ENCODE measurements at regions not wholly inside any gene's neighbourhood (a gene's known extent, or its start where the extent isn't known, plus 50 kb on each side); places are given as distances from the start of the nearest gene placed in this dataset.

GRCh38 chr10:83654689-83655088 lies 484.6 kb upstream of the GHITM start:
- H3K36me3 ChIP-seq (ENCODE audit: control insufficient read depth, insufficient read depth, low read length), result no peaks in the 10 kb centered on the region
- no peak overlapping the region for H3K4me3 ChIP-seq (ENCODE audit: low read depth, low read length)
- H3K4me1 ChIP-seq (ENCODE audit: control insufficient read depth, insufficient read depth, low read length), result no peaks in the 10 kb centered on the region
- no peak overlapping the region for H3K9ac ChIP-seq (ENCODE audit: low read length)
- H3K9me3 ChIP-seq (ENCODE audit: control insufficient read depth, insufficient read depth, low read depth, low read length), result no peaks in the 10 kb centered on the region
- H3K27me3 ChIP-seq (ENCODE audit: control insufficient read depth, insufficient read depth, low read length), result no peaks in the 10 kb centered on the region
- H3K27ac ChIP-seq (ENCODE audit: low read depth, low read length), result no peak overlapping the region

GRCh38 chr10:83656924-83657323 lies 482.4 kb upstream of the GHITM start:
- Histone ChIP-seq H3K9ac (ENCODE audit: low read length) (no peak overlapping the region), H3K27me3 (ENCODE audit: control insufficient read depth, insufficient read depth, low read length) (no peaks in the 10 kb centered on the region), H3K4me3 (ENCODE audit: low read depth, low read length) (no peak overlapping the region), H3K4me1 (ENCODE audit: control insufficient read depth, insufficient read depth, low read length) (no peaks in the 10 kb centered on the region), H3K27ac (ENCODE audit: low read depth, low read length) (no peak overlapping the region), H3K36me3 (ENCODE audit: control insufficient read depth, insufficient read depth, low read length) (no peaks in the 10 kb centered on the region), H3K9me3 (ENCODE audit: control insufficient read depth, insufficient read depth, low read depth, low read length) (no peaks in the 10 kb centered on the region)

GRCh38 chr10:83657487-83657886 lies 481.8 kb upstream of the GHITM start:
- H3K36me3 ChIP-seq (ENCODE audit: control insufficient read depth, insufficient read depth, low read length), result no peaks in the 10 kb centered on the region
- H3K27me3 ChIP-seq (ENCODE audit: control insufficient read depth, insufficient read depth, low read length), result no peaks in the 10 kb centered on the region
- H3K9ac ChIP-seq (ENCODE audit: low read length), result no peak overlapping the region
- no peak overlapping the region for H3K4me3 ChIP-seq (ENCODE audit: low read depth, low read length)
- H3K9me3 ChIP-seq (ENCODE audit: control insufficient read depth, insufficient read depth, low read depth, low read length), result no peaks in the 10 kb centered on the region
- H3K27ac ChIP-seq (ENCODE audit: low read depth, low read length), result no peak overlapping the region
- H3K4me1 ChIP-seq (ENCODE audit: control insufficient read depth, insufficient read depth, low read length), result no peaks in the 10 kb centered on the region

GRCh38 chr10:83663918-83664317 lies 475.4 kb upstream of the GHITM start:
- Histone ChIP-seq H3K4me1 (ENCODE audit: control insufficient read depth, insufficient read depth, low read length) (no peaks in the 10 kb centered on the region), H3K4me3 (ENCODE audit: low read depth, low read length) (no peak overlapping the region), H3K9me3 (ENCODE audit: control insufficient read depth, insufficient read depth, low read depth, low read length) (no peaks in the 10 kb centered on the region), H3K27ac (ENCODE audit: low read depth, low read length) (no peak overlapping the region), H3K36me3 (ENCODE audit: control insufficient read depth, insufficient read depth, low read length) (no peaks in the 10 kb centered on the region), H3K9ac (ENCODE audit: low read length) (no peak overlapping the region), H3K27me3 (ENCODE audit: control insufficient read depth, insufficient read depth, low read length) (no peaks in the 10 kb centered on the region)

- H3K9ac ChIP-seq (ENCODE audit: low read length), result no peak overlapping the region
- no peak overlapping the region for H3K27ac ChIP-seq (ENCODE audit: low read depth, low read length)
- H3K27me3 ChIP-seq (ENCODE audit: control insufficient read depth, insufficient read depth, low read length), result no peaks in the 10 kb centered on the region
- H3K4me1 ChIP-seq (ENCODE audit: control insufficient read depth, insufficient read depth, low read length), result no peaks in the 10 kb centered on the region
- H3K9me3 ChIP-seq (ENCODE audit: control insufficient read depth, insufficient read depth, low read depth, low read length), result no peaks in the 10 kb centered on the region
- no peak overlapping the region for H3K4me3 ChIP-seq (ENCODE audit: low read depth, low read length)
- no peaks in the 10 kb centered on the region for H3K36me3 ChIP-seq (ENCODE audit: control insufficient read depth, insufficient read depth, low read length)
Measured at GRCh38 chr10:83666762-83667161, 472.5 kb upstream of the GHITM start.

GRCh38 chr10:83667594-83667993 lies 471.7 kb upstream of the GHITM start:
- no peaks in the 10 kb centered on the region for H3K9me3 ChIP-seq (ENCODE audit: control insufficient read depth, insufficient read depth, low read depth, low read length)
- no peak overlapping the region for H3K4me3 ChIP-seq (ENCODE audit: low read depth, low read length)
- no peaks in the 10 kb centered on the region for H3K27me3 ChIP-seq (ENCODE audit: control insufficient read depth, insufficient read depth, low read length)
- no peak overlapping the region for H3K27ac ChIP-seq (ENCODE audit: low read depth, low read length)
- H3K4me1 ChIP-seq (ENCODE audit: control insufficient read depth, insufficient read depth, low read length), result no peaks in the 10 kb centered on the region
- no peak overlapping the region for H3K9ac ChIP-seq (ENCODE audit: low read length)
- no peaks in the 10 kb centered on the region for H3K36me3 ChIP-seq (ENCODE audit: control insufficient read depth, insufficient read depth, low read length)

GRCh38 chr10:83673316-83673715 lies 466.0 kb upstream of the GHITM start:
- Histone ChIP-seq H3K9ac (ENCODE audit: low read length) (no peak overlapping the region), H3K4me1 (ENCODE audit: control insufficient read depth, insufficient read depth, low read length) (no peaks in the 10 kb centered on the region), H3K36me3 (ENCODE audit: control insufficient read depth, insufficient read depth, low read length) (no peaks in the 10 kb centered on the region), H3K4me3 (ENCODE audit: low read depth, low read length) (no peak overlapping the region), H3K27ac (ENCODE audit: low read depth, low read length) (no peak overlapping the region), H3K9me3 (ENCODE audit: control insufficient read depth, insufficient read depth, low read depth, low read length) (no peaks in the 10 kb centered on the region), H3K27me3 (ENCODE audit: control insufficient read depth, insufficient read depth, low read length) (no peaks in the 10 kb centered on the region)

- Histone ChIP-seq H3K4me1 (ENCODE audit: control insufficient read depth, insufficient read depth, low read length) (no peaks in the 10 kb centered on the region; the same call in 1 of the 2 replicates), H3K36me3 (ENCODE audit: control insufficient read depth, insufficient read depth, low read length) (no peaks in the 10 kb centered on the region), H3K27me3 (ENCODE audit: control insufficient read depth, insufficient read depth, low read length) (no peaks in the 10 kb centered on the region), H3K9me3 (ENCODE audit: control insufficient read depth, insufficient read depth, low read depth, low read length) (no peaks in the 10 kb centered on the region), H3K9ac (ENCODE audit: low read length) (no peak overlapping the region), H3K27ac (ENCODE audit: low read depth, low read length) (no peak overlapping the region), H3K4me3 (ENCODE audit: low read depth, low read length) (no peak overlapping the region)
Measured at GRCh38 chr10:83677795-83678194, 461.5 kb upstream of the GHITM start.

GRCh38 chr10:83678850-83679249 lies 460.5 kb upstream of the GHITM start:
- Histone ChIP-seq H3K27me3 (ENCODE audit: control insufficient read depth, insufficient read depth, low read length) (no peaks in the 10 kb centered on the region), H3K9ac (ENCODE audit: low read length) (no peak overlapping the region), H3K27ac (ENCODE audit: low read depth, low read length) (no peak overlapping the region)

GRCh38 chr10:83680470-83680891 lies 458.8 kb upstream of the GHITM start:
- Histone ChIP-seq H3K4me1 (ENCODE audit: control insufficient read depth, insufficient read depth, low read length) (no peaks in the 10 kb centered on the region; the same call in 1 of the 2 replicates), H3K36me3 (ENCODE audit: control insufficient read depth, insufficient read depth, low read length) (no peaks in the 10 kb centered on the region), H3K9me3 (ENCODE audit: control insufficient read depth, insufficient read depth, low read depth, low read length) (no peaks in the 10 kb centered on the region), H3K27me3 (ENCODE audit: control insufficient read depth, insufficient read depth, low read length) (no peaks in the 10 kb centered on the region), H3K9ac (ENCODE audit: low read length) (no peak overlapping the region), H3K27ac (ENCODE audit: low read depth, low read length) (no peak overlapping the region), H3K4me3 (ENCODE audit: low read depth, low read length) (no peak overlapping the region)

More at GRCh38 chr10:83678850-83679249, 460.5 kb upstream of the GHITM start:
- Histone ChIP-seq H3K4me3 (ENCODE audit: low read depth, low read length) (no peak overlapping the region), H3K9me3 (ENCODE audit: control insufficient read depth, insufficient read depth, low read depth, low read length) (no peaks in the 10 kb centered on the region), H3K36me3 (ENCODE audit: control insufficient read depth, insufficient read depth, low read length) (no peaks in the 10 kb centered on the region), H3K4me1 (ENCODE audit: control insufficient read depth, insufficient read depth, low read length) (no peaks in the 10 kb centered on the region; the same call in 1 of the 2 replicates)

- Histone ChIP-seq H3K4me3 (ENCODE audit: low read depth, low read length) (no peak overlapping the region), H3K4me1 (ENCODE audit: control insufficient read depth, insufficient read depth, low read length) (no peaks in the 10 kb centered on the region; the same call in 1 of the 2 replicates), H3K27ac (ENCODE audit: low read depth, low read length) (no peak overlapping the region), H3K9me3 (ENCODE audit: control insufficient read depth, insufficient read depth, low read depth, low read length) (no peaks in the 10 kb centered on the region), H3K27me3 (ENCODE audit: control insufficient read depth, insufficient read depth, low read length) (no peaks in the 10 kb centered on the region), H3K9ac (ENCODE audit: low read length) (no peak overlapping the region), H3K36me3 (ENCODE audit: control insufficient read depth, insufficient read depth, low read length) (no peaks in the 10 kb centered on the region)
Measured at GRCh38 chr10:83682414-83682813, 456.9 kb upstream of the GHITM start.

- Histone ChIP-seq H3K4me3 (ENCODE audit: low read depth, low read length) (no peak overlapping the region), H3K9ac (ENCODE audit: low read length) (no peak overlapping the region), H3K4me1 (ENCODE audit: control insufficient read depth, insufficient read depth, low read length) (no peaks in the 10 kb centered on the region; the same call in 1 of the 2 replicates), H3K27me3 (ENCODE audit: control insufficient read depth, insufficient read depth, low read length) (no peaks in the 10 kb centered on the region), H3K27ac (ENCODE audit: low read depth, low read length) (no peak overlapping the region), H3K9me3 (ENCODE audit: control insufficient read depth, insufficient read depth, low read depth, low read length) (no peaks in the 10 kb centered on the region), H3K36me3 (ENCODE audit: control insufficient read depth, insufficient read depth, low read length) (no peaks in the 10 kb centered on the region)
Measured at GRCh38 chr10:83685458-83685857, 453.9 kb upstream of the GHITM start.

Measured in HUES6 (cell line).